ENCODE measurements at regions not wholly inside any gene's neighbourhood (a gene's known extent, or its start where the extent isn't known, plus 50 kb on each side); places are given as distances from the start of the nearest gene placed in this dataset.

DNA sequence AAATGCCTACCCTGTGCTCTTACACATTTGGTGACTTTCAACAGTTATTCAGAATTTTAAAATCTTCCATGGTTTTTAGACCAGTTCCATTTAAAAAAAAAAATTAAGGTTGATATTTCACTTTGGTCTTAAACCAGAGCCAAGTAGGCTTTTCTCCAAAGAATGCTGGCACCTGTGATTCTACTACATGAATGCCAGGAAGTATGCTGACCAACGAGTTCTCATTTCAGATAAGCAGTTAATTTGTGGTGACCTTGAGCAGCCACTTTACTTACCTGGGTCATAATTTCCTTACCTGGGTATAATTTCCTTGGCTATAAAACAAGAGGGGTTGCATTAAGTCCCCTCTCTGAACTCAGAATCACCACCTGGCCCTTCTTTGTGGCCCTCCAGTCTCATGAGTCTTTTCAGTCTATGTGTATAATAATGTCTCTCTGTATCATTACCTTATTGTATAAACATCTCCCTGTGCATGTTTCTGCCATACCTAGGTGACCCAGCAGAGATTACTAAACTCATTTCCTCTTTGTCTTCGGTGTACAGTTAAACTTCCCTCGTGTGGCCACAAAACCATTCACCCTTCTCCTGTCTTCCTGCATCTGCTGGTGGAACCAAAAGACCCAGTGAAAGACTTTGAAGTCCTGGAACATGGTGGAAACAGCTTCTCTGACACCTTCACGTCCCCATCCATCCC is 139.1 kb upstream of the DPT start:
- H3K4me3 ChIP-seq (ENCODE audit: low read length) = no peak overlapping the region
- H3K9me3 ChIP-seq (ENCODE audit: insufficient read depth, low read depth, low read length) = no peaks in the 10 kb centered on the region
- H3K27me3 ChIP-seq (ENCODE audit: insufficient read depth, low read length) = no peaks in the 10 kb centered on the region
- WGBS = 96% methylated on average over 4 of the region's 4 CpGs
- H3K36me3 ChIP-seq (ENCODE audit: insufficient read depth, low read length) = no peaks in the 10 kb centered on the region
- no peak overlapping the region for H3K27ac ChIP-seq (ENCODE audit: low read depth, low read length)
- peaks cover 4% of the 10 kb centered on the region; the same call in 1 of the 2 replicates for H3K4me1 ChIP-seq (ENCODE audit: insufficient read depth, low read length)
- H3K9ac ChIP-seq (ENCODE audit: low read depth, low read length) = no peak overlapping the region

DNA sequence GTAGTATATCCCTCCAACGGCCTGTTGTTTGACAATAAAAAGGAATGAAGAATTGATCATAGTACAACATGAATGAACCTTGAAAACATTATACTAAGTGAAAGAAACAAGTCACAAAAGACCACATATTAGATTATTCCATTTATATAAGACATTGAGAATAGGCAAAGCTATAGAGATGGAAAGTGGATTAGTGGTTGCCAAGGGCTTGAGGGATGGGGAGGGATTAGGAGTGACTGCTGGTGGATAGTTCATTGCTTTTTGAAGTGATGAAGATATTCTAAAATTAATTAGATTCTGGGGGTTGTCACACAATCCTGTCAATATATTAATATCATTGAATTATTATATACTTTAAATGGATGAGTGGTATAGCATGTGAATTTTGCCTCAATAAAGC is 142.5 kb upstream of the DPT start:
- no peak overlapping the region for H3K4me3 ChIP-seq (ENCODE audit: low read length)
- no peak overlapping the region for H3K27ac ChIP-seq (ENCODE audit: low read depth, low read length)
- no peak overlapping the region for H3K9ac ChIP-seq (ENCODE audit: low read depth, low read length)
- WGBS = no CpG with 5 or more reads among the region's 1 CpG
- H3K36me3 ChIP-seq (ENCODE audit: insufficient read depth, low read length) = no peaks in the 10 kb centered on the region
- H3K4me1 ChIP-seq (ENCODE audit: insufficient read depth, low read length) = no peaks in the 10 kb centered on the region
- no peaks in the 10 kb centered on the region for H3K27me3 ChIP-seq (ENCODE audit: insufficient read depth, low read length)
- H3K9me3 ChIP-seq (ENCODE audit: insufficient read depth, low read depth, low read length) = no peaks in the 10 kb centered on the region

DNA sequence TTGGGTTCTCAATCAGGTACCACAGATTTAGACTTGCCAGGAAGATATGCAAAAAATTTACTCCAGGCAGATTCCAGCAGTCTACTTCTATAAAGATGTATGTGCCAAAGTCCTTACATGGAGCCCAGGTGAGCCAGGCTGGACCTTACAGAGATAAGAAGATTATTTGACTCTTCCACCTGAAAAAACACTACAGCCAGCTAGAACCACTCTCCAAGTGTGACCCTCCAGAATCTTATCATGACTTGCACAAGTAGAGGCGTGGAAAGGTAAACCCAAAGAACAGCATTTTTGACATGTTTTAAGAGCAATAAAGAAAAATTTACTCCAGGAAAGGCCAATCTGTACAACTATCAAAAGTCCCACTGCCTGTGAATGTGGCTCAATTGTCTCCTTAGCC is 146.8 kb upstream of the DPT start:
- Histone ChIP-seq H3K36me3 (ENCODE audit: insufficient read depth, low read length) (no peaks in the 10 kb centered on the region), H3K9me3 (ENCODE audit: insufficient read depth, low read depth, low read length) (no peaks in the 10 kb centered on the region), H3K27ac (ENCODE audit: low read depth, low read length) (no peak overlapping the region), H3K27me3 (ENCODE audit: insufficient read depth, low read length) (no peaks in the 10 kb centered on the region), H3K4me1 (ENCODE audit: insufficient read depth, low read length) (no peaks in the 10 kb centered on the region), H3K4me3 (ENCODE audit: low read length) (no peak overlapping the region), H3K9ac (ENCODE audit: low read depth, low read length) (no peak overlapping the region)
- WGBS = 100% methylated on average over 1 of the region's 1 CpG

DNA sequence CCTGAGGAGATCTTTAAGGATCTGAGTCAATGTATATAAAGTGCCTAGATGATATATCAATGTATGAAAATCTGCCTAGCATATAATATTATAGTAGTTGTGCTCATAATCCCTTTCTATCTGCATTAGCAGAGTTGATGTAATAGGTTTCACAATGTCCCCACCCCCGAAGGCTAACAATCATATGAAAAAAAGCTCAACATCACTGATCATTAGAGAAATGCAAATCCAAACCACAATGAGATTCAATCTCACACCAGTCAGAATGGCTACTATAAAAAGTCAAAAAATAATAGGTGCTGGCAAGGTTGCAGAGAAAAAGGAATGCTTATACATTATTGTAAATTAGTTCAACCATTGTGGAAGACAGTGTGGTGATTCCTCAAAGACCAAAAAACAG is 147.8 kb upstream of the DPT start:
- Histone ChIP-seq H3K27ac (ENCODE audit: low read depth, low read length) (no peak overlapping the region), H3K27me3 (ENCODE audit: insufficient read depth, low read length) (no peaks in the 10 kb centered on the region), H3K36me3 (ENCODE audit: insufficient read depth, low read length) (no peaks in the 10 kb centered on the region), H3K4me1 (ENCODE audit: insufficient read depth, low read length) (peaks cover 3% of the 10 kb centered on the region; the same call in 1 of the 2 replicates), H3K9ac (ENCODE audit: low read depth, low read length) (no peak overlapping the region), H3K9me3 (ENCODE audit: insufficient read depth, low read depth, low read length) (no peaks in the 10 kb centered on the region), H3K4me3 (ENCODE audit: low read length) (no peak overlapping the region)
- 100% methylated on average over 1 of the region's 1 CpG for WGBS

DNA sequence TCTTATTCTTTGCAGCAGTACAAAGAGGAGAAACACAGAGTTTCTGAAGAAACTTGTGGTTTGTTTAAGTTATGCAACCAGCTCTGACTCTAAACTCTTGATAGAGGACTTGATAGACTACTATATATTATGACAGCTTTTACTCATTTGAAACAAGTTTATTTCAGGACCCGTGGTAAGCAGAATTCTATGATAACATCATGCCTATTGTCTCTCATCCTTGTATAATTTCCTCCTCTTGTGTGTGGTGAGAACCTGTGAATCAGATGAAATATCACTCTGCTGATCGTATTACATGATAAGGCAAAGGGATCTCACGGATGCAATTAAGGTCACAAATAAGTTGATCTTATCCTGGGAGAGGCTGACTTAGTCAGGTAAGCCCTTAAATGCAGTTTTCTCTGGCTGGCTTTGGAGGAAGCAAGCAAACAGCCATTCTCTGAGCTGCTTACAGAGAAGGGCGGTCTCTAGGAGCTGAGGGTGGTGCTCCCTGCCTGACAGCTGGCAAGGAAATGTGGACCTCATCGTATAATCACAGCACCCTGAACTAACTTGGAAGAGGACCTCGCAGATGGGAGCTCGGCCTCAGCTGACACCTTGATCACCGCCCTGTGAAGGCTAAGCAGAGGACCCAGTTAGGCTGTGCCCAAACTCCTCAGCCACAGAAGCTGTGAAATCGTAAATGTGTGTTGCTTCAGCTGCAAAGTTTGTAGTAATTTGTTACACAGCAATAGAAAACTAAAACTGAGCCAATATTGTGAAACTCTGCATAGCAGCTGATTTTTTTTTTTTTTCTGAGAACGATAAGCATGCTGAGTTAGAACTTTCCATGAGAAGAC is 151.1 kb upstream of the DPT start:
- H3K36me3 ChIP-seq (ENCODE audit: insufficient read depth, low read length) = no peaks in the 10 kb centered on the region
- H3K27me3 ChIP-seq (ENCODE audit: insufficient read depth, low read length) = no peaks in the 10 kb centered on the region
- H3K27ac ChIP-seq (ENCODE audit: low read depth, low read length) = no peak overlapping the region
- WGBS = 92% methylated on average over 8 of the region's 10 CpGs
- H3K4me3 ChIP-seq (ENCODE audit: low read length) = no peak overlapping the region
- H3K9me3 ChIP-seq (ENCODE audit: insufficient read depth, low read depth, low read length) = no peaks in the 10 kb centered on the region
- no peak overlapping the region for H3K9ac ChIP-seq (ENCODE audit: low read depth, low read length)
- peaks cover 3% of the 10 kb centered on the region; the same call in 1 of the 2 replicates for H3K4me1 ChIP-seq (ENCODE audit: insufficient read depth, low read length)

DNA sequence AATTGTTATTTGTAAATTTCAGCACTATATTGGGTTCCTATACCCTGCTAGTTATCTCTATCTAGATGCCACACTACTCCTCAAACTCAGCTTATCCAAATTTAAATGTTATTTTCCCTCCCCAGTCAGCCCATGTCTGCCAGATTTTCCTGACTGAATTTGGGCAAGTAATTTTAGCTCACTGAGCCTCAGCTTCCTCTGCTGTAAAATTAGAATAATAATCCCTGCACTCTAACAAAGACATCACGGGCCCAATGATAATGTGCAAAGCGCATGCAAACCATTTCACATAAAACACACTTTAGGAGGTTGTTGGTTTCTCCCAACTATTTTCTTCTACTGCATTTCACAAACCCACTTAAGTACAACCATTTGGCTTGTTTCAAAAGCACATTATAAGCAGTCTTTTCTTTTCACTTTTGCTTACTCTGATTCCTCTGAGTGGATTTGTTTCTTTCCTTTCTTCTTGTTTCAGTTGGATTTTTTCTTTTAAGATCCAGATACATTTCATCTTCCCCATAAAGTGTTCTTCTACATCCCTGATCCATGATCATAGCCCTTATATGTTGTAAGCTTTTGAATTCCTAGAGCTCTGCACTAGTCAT is 152.8 kb upstream of the DPT start:
- Histone ChIP-seq H3K36me3 (ENCODE audit: insufficient read depth, low read length) (no peaks in the 10 kb centered on the region), H3K4me1 (ENCODE audit: insufficient read depth, low read length) (peaks cover 3% of the 10 kb centered on the region; the same call in 1 of the 2 replicates), H3K9ac (ENCODE audit: low read depth, low read length) (no peak overlapping the region), H3K9me3 (ENCODE audit: insufficient read depth, low read depth, low read length) (no peaks in the 10 kb centered on the region), H3K4me3 (ENCODE audit: low read length) (no peak overlapping the region), H3K27ac (ENCODE audit: low read depth, low read length) (no peak overlapping the region), H3K27me3 (ENCODE audit: insufficient read depth, low read length) (no peaks in the 10 kb centered on the region)
- WGBS = 91% methylated on average over 2 of the region's 2 CpGs

DNA sequence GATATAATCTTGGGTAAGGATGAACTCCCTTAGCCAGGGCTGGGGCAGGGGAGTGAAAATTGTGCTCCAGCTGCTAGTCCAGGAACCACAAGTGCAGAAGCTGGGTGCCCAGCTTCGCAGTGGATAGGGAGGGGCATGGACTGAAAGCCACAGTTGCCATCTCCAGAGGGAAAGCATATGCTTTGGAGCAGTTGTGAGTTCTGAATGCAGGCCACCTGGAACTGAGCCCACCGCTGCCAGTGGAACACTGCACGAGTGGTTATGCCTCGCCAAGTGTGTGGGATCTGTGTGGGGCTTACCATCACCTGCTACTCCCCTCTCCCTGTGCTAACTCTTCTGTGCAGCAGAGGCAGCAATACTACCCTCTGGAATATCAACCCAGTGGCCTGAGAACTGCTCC is 158.4 kb upstream of the DPT start:
- H3K4me1 ChIP-seq (ENCODE audit: insufficient read depth, low read length) = no peaks in the 10 kb centered on the region
- no peaks in the 10 kb centered on the region for H3K36me3 ChIP-seq (ENCODE audit: insufficient read depth, low read length)
- 96% methylated on average over 4 of the region's 4 CpGs for WGBS
- no peaks in the 10 kb centered on the region for H3K27me3 ChIP-seq (ENCODE audit: insufficient read depth, low read length)
- H3K9ac ChIP-seq (ENCODE audit: low read depth, low read length) = no peak overlapping the region
- H3K27ac ChIP-seq (ENCODE audit: low read depth, low read length) = no peak overlapping the region
- H3K4me3 ChIP-seq (ENCODE audit: low read length) = no peak overlapping the region
- H3K9me3 ChIP-seq (ENCODE audit: insufficient read depth, low read depth, low read length) = no peaks in the 10 kb centered on the region

DNA sequence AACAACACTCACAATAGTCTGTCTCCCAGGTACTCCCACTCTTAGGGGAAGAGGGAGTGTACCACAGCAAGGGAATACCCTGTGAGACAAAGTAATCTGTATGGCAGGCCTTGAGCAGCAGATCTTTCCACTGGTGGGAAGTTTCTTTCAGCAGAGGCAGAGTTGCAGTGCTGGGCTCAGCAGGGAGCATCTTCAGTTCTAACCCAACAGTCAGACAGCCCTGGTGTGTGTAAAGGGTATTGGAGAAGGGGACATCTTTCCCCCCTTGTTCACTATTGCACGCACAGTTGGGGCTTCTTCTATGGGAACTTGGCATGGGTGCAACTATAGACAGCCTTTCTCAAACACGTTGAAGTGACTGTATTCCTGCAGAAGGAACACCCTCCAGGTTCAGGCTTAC is 159.4 kb upstream of the DPT start:
- Histone ChIP-seq H3K4me3 (ENCODE audit: low read length) (no peak overlapping the region), H3K36me3 (ENCODE audit: insufficient read depth, low read length) (no peaks in the 10 kb centered on the region), H3K9ac (ENCODE audit: low read depth, low read length) (no peak overlapping the region), H3K27me3 (ENCODE audit: insufficient read depth, low read length) (no peaks in the 10 kb centered on the region), H3K27ac (ENCODE audit: low read depth, low read length) (no peak overlapping the region), H3K4me1 (ENCODE audit: insufficient read depth, low read length) (no peaks in the 10 kb centered on the region), H3K9me3 (ENCODE audit: insufficient read depth, low read depth, low read length) (no peaks in the 10 kb centered on the region)
- WGBS = 40% methylated on average over 2 of the region's 2 CpGs

DNA sequence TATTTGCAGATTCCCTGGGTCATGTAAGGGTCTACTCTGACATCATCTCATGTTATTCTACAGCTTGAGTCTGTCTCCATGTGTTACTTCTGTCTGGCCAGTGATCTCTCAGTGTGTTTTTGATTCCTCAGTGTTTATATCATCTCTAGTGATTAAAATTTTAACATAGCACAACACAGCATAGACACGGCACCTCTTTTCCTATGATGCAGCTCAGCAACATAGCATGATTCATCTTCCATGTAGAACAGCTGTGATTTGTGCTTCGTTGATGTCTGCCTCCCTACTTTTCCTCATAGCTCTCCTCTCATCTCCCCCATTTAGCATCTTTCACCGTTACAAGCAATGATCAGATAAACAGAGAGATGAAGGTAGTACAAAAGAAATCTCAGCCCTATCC is 163.9 kb upstream of the DPT start:
- Histone ChIP-seq H3K27ac (ENCODE audit: low read depth, low read length) (no peak overlapping the region), H3K4me1 (ENCODE audit: insufficient read depth, low read length) (no peaks in the 10 kb centered on the region), H3K27me3 (ENCODE audit: insufficient read depth, low read length) (no peaks in the 10 kb centered on the region), H3K4me3 (ENCODE audit: low read length) (no peak overlapping the region), H3K9me3 (ENCODE audit: insufficient read depth, low read depth, low read length) (no peaks in the 10 kb centered on the region), H3K36me3 (ENCODE audit: insufficient read depth, low read length) (no peaks in the 10 kb centered on the region), H3K9ac (ENCODE audit: low read depth, low read length) (no peak overlapping the region)
- WGBS = 96% methylated on average over 3 of the region's 3 CpGs

DNA sequence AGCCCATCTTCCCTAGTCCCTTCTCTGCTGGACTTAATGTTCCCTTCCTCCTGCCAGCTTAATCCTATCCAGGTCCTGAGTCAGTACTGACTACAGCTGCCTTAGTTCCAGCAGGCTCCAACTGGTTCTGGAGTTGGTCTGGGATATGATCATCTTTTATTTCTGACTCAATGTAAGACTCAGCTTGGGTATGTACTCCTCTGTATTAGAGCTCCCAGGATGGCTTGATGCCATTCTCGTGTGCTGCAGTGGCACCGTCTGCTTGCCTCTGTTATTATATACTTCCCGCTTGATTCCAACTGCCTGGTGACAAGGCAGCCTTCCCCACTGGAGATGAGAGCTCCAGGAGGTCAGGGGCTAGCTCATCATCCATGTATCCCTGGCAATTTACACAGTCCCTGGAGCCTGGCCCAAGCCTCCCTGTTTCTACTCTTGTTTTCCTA is 164.4 kb upstream of the DPT start:
- Histone ChIP-seq H3K4me1 (ENCODE audit: insufficient read depth, low read length) (no peaks in the 10 kb centered on the region), H3K9me3 (ENCODE audit: insufficient read depth, low read depth, low read length) (no peaks in the 10 kb centered on the region), H3K4me3 (ENCODE audit: low read length) (no peak overlapping the region), H3K36me3 (ENCODE audit: insufficient read depth, low read length) (no peaks in the 10 kb centered on the region), H3K9ac (ENCODE audit: low read depth, low read length) (no peak overlapping the region), H3K27me3 (ENCODE audit: insufficient read depth, low read length) (no peaks in the 10 kb centered on the region), H3K27ac (ENCODE audit: low read depth, low read length) (no peak overlapping the region)
- WGBS = 95% methylated on average over 3 of the region's 3 CpGs

DNA sequence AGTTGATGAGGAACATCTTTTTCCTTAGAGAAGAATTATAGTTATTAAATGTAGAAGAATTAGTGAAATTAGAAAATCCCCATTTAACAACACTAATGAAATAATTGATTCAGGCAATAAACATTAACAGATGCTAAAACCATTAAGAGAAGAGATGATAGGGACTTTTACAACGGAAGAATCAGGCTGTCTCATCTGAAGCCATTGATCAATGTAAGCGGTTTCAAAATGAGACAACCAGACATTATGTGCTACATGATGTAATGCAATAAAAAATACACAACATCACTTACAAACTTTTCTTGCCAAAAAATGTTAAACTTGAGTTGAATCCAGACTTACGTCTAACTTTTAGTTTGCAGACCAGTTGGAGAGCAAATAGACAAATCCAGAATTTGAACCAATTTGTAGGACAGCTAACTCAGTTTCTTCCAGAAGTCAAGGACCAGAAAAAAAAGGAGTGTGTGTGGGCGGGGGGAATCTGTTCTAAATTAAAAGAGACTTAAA is 165.4 kb upstream of the DPT start:
- H3K36me3 ChIP-seq (ENCODE audit: insufficient read depth, low read length) = no peaks in the 10 kb centered on the region
- H3K9me3 ChIP-seq (ENCODE audit: insufficient read depth, low read depth, low read length) = no peaks in the 10 kb centered on the region
- no peaks in the 10 kb centered on the region for H3K4me1 ChIP-seq (ENCODE audit: insufficient read depth, low read length)
- WGBS = 100% methylated on average over 3 of the region's 4 CpGs
- no peaks in the 10 kb centered on the region for H3K27me3 ChIP-seq (ENCODE audit: insufficient read depth, low read length)
- no peak overlapping the region for H3K9ac ChIP-seq (ENCODE audit: low read depth, low read length)
- no peak overlapping the region for H3K27ac ChIP-seq (ENCODE audit: low read depth, low read length)
- no peak overlapping the region for H3K4me3 ChIP-seq (ENCODE audit: low read length)

All from HUES64 (cell line).